SU-DHL-6 (cell line): ENCODE measurements at regions not wholly inside any gene's neighbourhood (a gene's known extent, or its start where the extent isn't known, plus 50 kb on each side); places are given as distances from the start of the nearest gene placed in this dataset.

Experiments
- H2AFZ ChIP-seq: fragments of 200-600 bp; sonication (generic); 2 replicates; pipeline ENCODE4 v1.6.1; 2014; ENCODE audit warnings: low read depth, mild to moderate bottlenecking, moderate library complexity, mixed read lengths, antibody characterized with exemption, low read length; ENCODE audit not compliant: severe bottlenecking
- H3F3A ChIP-seq: fragments of 200-600 bp; shearing (Covaris generic); 2 replicates; pipeline ENCODE4 v1.6.0; 2016; ENCODE audit warnings: antibody characterized with exemption, mild to moderate bottlenecking; ENCODE audit not compliant: insufficient read depth
- H3K27ac ChIP-seq: fragments of 200-600 bp; sonication (generic); 2 replicates; pipeline ENCODE4 v1.5.1; 2016; ENCODE audit warnings: low read depth, mild to moderate bottlenecking, low read length, moderate library complexity, mixed read lengths
- H3K27me3 ChIP-seq: fragments of 200-600 bp; sonication (generic), shearing (Covaris generic); 2 replicates; pipeline ENCODE4 v1.6.0; 2014; ENCODE audit warnings: mild to moderate bottlenecking, low read length
- H3K36me3 ChIP-seq: fragments of 200-600 bp; sonication (generic); 2 replicates; pipeline ENCODE4 v1.6.1; 2014; ENCODE audit warnings: mild to moderate bottlenecking, low read length, mixed read lengths
- H3K4me2 ChIP-seq: fragments of 300-600, 200-600 bp; shearing (Covaris generic), sonication (generic); 2 replicates; pipeline ENCODE4 v1.6.0; 2014; ENCODE audit warnings: low read length, low read depth, mild to moderate bottlenecking; ENCODE audit not compliant: poor library complexity, severe bottlenecking
- H3K4me3 ChIP-seq: fragments of 200-600 bp; sonication (generic); 2 replicates; pipeline ENCODE4 v1.5.1; 2014; ENCODE audit warnings: antibody characterized with exemption, low read length, mild to moderate bottlenecking, mixed read lengths; ENCODE audit not compliant: insufficient read depth, poor library complexity, severe bottlenecking
- H3K79me2 ChIP-seq: fragments of 200-600 bp; sonication (generic); 2 replicates; pipeline ENCODE4 v1.6.1; 2014; ENCODE audit warnings: mild to moderate bottlenecking, low read length, moderate library complexity; ENCODE audit not compliant: insufficient read depth
- H3K9ac ChIP-seq: fragments of 200-600 bp; sonication (generic); 2 replicates; pipeline ENCODE4 v1.7.0; 2014; ENCODE audit warnings: mild to moderate bottlenecking, low read length
- H3K9me2 ChIP-seq: fragments of 200-600 bp; sonication (generic); replicated peaks from 2 replicates; pipeline ENCODE4 v1.6.1; 2014; ENCODE audit warnings: low read length; ENCODE audit not compliant: insufficient read depth
- H3K9me3 ChIP-seq: fragments of 200-600 bp; sonication (generic); 2 replicates; pipeline ENCODE4 v1.6.1; 2014; ENCODE audit warnings: low read length, mixed read lengths; ENCODE audit not compliant: insufficient read depth
- H4K20me1 ChIP-seq: fragments of 200-600 bp; sonication (generic); 2 replicates; pipeline ENCODE4 v1.6.1; 2014; ENCODE audit warnings: low read depth, mild to moderate bottlenecking, antibody characterized with exemption, low read length, moderate library complexity, mixed read lengths
- CTCF ChIP-seq: fragments of 200-600 bp; sonication (generic); IDR thresholded peaks from one replicate; pipeline ENCODE4 v1.5.1; 2017; ENCODE audit warnings: antibody characterized with exemption, mild to moderate bottlenecking, low read length, moderate library complexity; ENCODE audit not compliant: insufficient read depth, poor library complexity, severe bottlenecking
- EZH2phosphoT487 ChIP-seq: fragments of 200-600 bp; sonication (generic), shearing (Covaris generic); conservative IDR thresholded peaks from 2 replicates; pipeline ENCODE4 v1.6.1; 2018; ENCODE audit warnings: mild to moderate bottlenecking, antibody characterized with exemption, low read length, moderate library complexity, mixed read lengths

GRCh38 chr3:171949554-171949953, 89.8 kb upstream of the FNDC3B start:
- Histone ChIP-seq H2AFZ (no peak overlapping the region), H3K9me3 (no peaks in the 10 kb centered on the region), H3K36me3 (no peaks in the 10 kb centered on the region), H3K27me3 (no peaks in the 10 kb centered on the region), H3K4me2 (no peak overlapping the region), H3K27ac (no peak overlapping the region), H3K79me2 (no peaks in the 10 kb centered on the region), H3K9ac (no peak overlapping the region), H3F3A (no peaks in the 10 kb centered on the region), H3K4me3 (no peak overlapping the region), H3K9me2 (no peaks in the 10 kb centered on the region), H4K20me1 (no peaks in the 10 kb centered on the region)
- TF ChIP-seq CTCF (no peak), EZH2phosphoT487 (no peak)

GRCh38 chr3:171950373-171950772, 89.0 kb upstream of the FNDC3B start:
- H3K79me2 ChIP-seq = no peaks in the 10 kb centered on the region
- no peak overlapping the region for H2AFZ ChIP-seq
- H3K9me2 ChIP-seq = no peaks in the 10 kb centered on the region
- H3K36me3 ChIP-seq = no peaks in the 10 kb centered on the region
- H3K4me2 ChIP-seq = no peak overlapping the region
- TF ChIP-seq CTCF (no peak), EZH2phosphoT487 (no peak)
- no peak overlapping the region for H3K27ac ChIP-seq
- H4K20me1 ChIP-seq = no peaks in the 10 kb centered on the region
- no peaks in the 10 kb centered on the region for H3K9me3 ChIP-seq
- no peaks in the 10 kb centered on the region for H3F3A ChIP-seq
- no peaks in the 10 kb centered on the region for H3K27me3 ChIP-seq
- H3K9ac ChIP-seq = no peak overlapping the region
- H3K4me3 ChIP-seq = no peak overlapping the region

- H3K4me3 ChIP-seq = no peak overlapping the region
- H2AFZ ChIP-seq = no peak overlapping the region
- no peak for TF ChIP-seq CTCF
- no peak for TF ChIP-seq EZH2phosphoT487
- H3K27ac ChIP-seq = no peak overlapping the region
- H3K36me3 ChIP-seq = no peaks in the 10 kb centered on the region
- H3K79me2 ChIP-seq = no peaks in the 10 kb centered on the region
- H3K9ac ChIP-seq = no peak overlapping the region
- H3F3A ChIP-seq = no peaks in the 10 kb centered on the region
- no peaks in the 10 kb centered on the region for H3K27me3 ChIP-seq
- no peaks in the 10 kb centered on the region for H3K9me2 ChIP-seq
- no peak overlapping the region for H3K4me2 ChIP-seq
- H3K9me3 ChIP-seq = no peaks in the 10 kb centered on the region
- no peaks in the 10 kb centered on the region for H4K20me1 ChIP-seq
Measured at GRCh38 chr3:171951597-171951996, 87.8 kb upstream of the FNDC3B start.
